DOHH2 (cell line): ENCODE measurements at regions not wholly inside any gene's neighbourhood (a gene's known extent, or its start where the extent isn't known, plus 50 kb on each side); places are given as distances from the start of the nearest gene placed in this dataset.

ENCODE experiments used
- H3F3A ChIP-seq: fragments of 200-600 bp; sonication (generic), shearing (Covaris generic); 2 replicates; pipeline ENCODE4 v1.6.0; 2016; ENCODE audit warnings: antibody characterized with exemption, mild to moderate bottlenecking; ENCODE audit not compliant: control insufficient read depth, insufficient read depth
- H3K27ac ChIP-seq: fragments of 200-600 bp; sonication (generic); 2 replicates; pipeline ENCODE4 v1.5.1; 2014; ENCODE audit warnings: low read depth, mild to moderate bottlenecking, low read length, moderate library complexity
- H3K27me3 ChIP-seq: fragments of 200-600 bp; sonication (generic); 2 replicates; pipeline ENCODE4 v1.6.1; 2014; ENCODE audit warnings: mild to moderate bottlenecking, low read length, mixed read lengths; ENCODE audit not compliant: control insufficient read depth
- H3K36me3 ChIP-seq: fragments of 200-600 bp; sonication (generic); 2 replicates; pipeline ENCODE4 v1.6.1; 2014; ENCODE audit warnings: mild to moderate bottlenecking, low read length, moderate library complexity, mixed read lengths; ENCODE audit not compliant: control insufficient read depth
- H3K4me1 ChIP-seq: fragments of 200-600 bp; sonication (generic); 2 replicates; pipeline ENCODE4 v1.6.1; 2014; ENCODE audit warnings: mild to moderate bottlenecking, low read length, mixed read lengths; ENCODE audit not compliant: control insufficient read depth
- H3K4me2 ChIP-seq: fragments of 200-600 bp; sonication (generic); 2 replicates; pipeline ENCODE4 v1.6.0; 2014; ENCODE audit warnings: mild to moderate bottlenecking, low read length, moderate library complexity
- H3K4me3 ChIP-seq: fragments of 200-600 bp; sonication (generic); 2 replicates; pipeline ENCODE4 v1.5.1; 2014; ENCODE audit warnings: mild to moderate bottlenecking, low read length, mixed read lengths
- H3K79me2 ChIP-seq: fragments of 200-600 bp; sonication (generic); 2 replicates; pipeline ENCODE4 v1.6.1; 2014; ENCODE audit warnings: mild to moderate bottlenecking, low read length, mixed read lengths; ENCODE audit not compliant: control insufficient read depth
- H3K9me2 ChIP-seq: fragments of 200-600 bp; sonication (generic); replicated peaks from 2 replicates; pipeline ENCODE4 v1.6.1; 2014; ENCODE audit warnings: mild to moderate bottlenecking, low read length, mixed read lengths; ENCODE audit not compliant: control insufficient read depth
- H3K9me3 ChIP-seq: fragments of 200-600 bp; sonication (generic); 2 replicates; pipeline ENCODE4 v1.6.1; 2014; ENCODE audit warnings: antibody characterized with exemption, low read length, mixed read lengths; ENCODE audit not compliant: control insufficient read depth, insufficient read depth
- H4K20me1 ChIP-seq: fragments of 200-600 bp; sonication (generic); 2 replicates; pipeline ENCODE4 v1.6.0; 2014; ENCODE audit warnings: low read depth, mild to moderate bottlenecking, antibody characterized with exemption, low read length, moderate library complexity; ENCODE audit not compliant: control insufficient read depth, insufficient read depth
- CTCF ChIP-seq: fragments of 200-600 bp; sonication (generic); IDR thresholded peaks from one replicate; pipeline ENCODE4 v1.5.1; 2014; ENCODE audit warnings: antibody characterized with exemption, mild to moderate bottlenecking, low read depth, low read length; ENCODE audit not compliant: poor library complexity, severe bottlenecking
- EZH2phosphoT487 ChIP-seq: fragments of 200-600 bp; sonication (generic); IDR thresholded peaks from 2 replicates; pipeline ENCODE4 v1.6.1; 2017; ENCODE audit warnings: borderline replicate concordance, mild to moderate bottlenecking, antibody characterized with exemption, low read length, moderate library complexity, mixed read lengths

GRCh38 chr6:104305206-104305605 is 554.5 kb downstream of the HACE1 start:
- no peak overlapping the region for H3K4me3 ChIP-seq
- H3K4me1 ChIP-seq, result no peaks in the 10 kb centered on the region
- no peak for TF ChIP-seq CTCF
- TF ChIP-seq EZH2phosphoT487, result no peak
- H3K9me3 ChIP-seq, result no peaks in the 10 kb centered on the region
- no peak overlapping the region for H3K27ac ChIP-seq
- H3K79me2 ChIP-seq, result no peaks in the 10 kb centered on the region
- H3K27me3 ChIP-seq, result no peaks in the 10 kb centered on the region
- H4K20me1 ChIP-seq, result no peaks in the 10 kb centered on the region
- no peak overlapping the region for H3K4me2 ChIP-seq
- no peaks in the 10 kb centered on the region for H3F3A ChIP-seq
- H3K36me3 ChIP-seq, result no peaks in the 10 kb centered on the region
- no peaks in the 10 kb centered on the region for H3K9me2 ChIP-seq

GRCh38 chr6:104301951-104302350 is 557.8 kb downstream of the HACE1 start:
- Histone ChIP-seq H3K4me1 (no peaks in the 10 kb centered on the region), H3K79me2 (no peaks in the 10 kb centered on the region), H3K27me3 (no peaks in the 10 kb centered on the region), H3K9me3 (no peaks in the 10 kb centered on the region), H3K9me2 (no peaks in the 10 kb centered on the region), H3K4me3 (no peak overlapping the region), H3K36me3 (no peaks in the 10 kb centered on the region), H3K4me2 (no peak overlapping the region), H3K27ac (no peak overlapping the region), H4K20me1 (no peaks in the 10 kb centered on the region), H3F3A (no peaks in the 10 kb centered on the region)
- no peak for TF ChIP-seq EZH2phosphoT487
- TF ChIP-seq CTCF, result no peak

GRCh38 chr6:104286641-104287040 is 573.1 kb downstream of the HACE1 start:
- no peaks in the 10 kb centered on the region for H4K20me1 ChIP-seq
- no peaks in the 10 kb centered on the region for H3K79me2 ChIP-seq
- no peak overlapping the region for H3K4me2 ChIP-seq
- no peak overlapping the region for H3K4me3 ChIP-seq
- H3K4me1 ChIP-seq, result no peaks in the 10 kb centered on the region
- no peaks in the 10 kb centered on the region for H3K9me2 ChIP-seq
- no peaks in the 10 kb centered on the region for H3K36me3 ChIP-seq
- no peaks in the 10 kb centered on the region for H3K27me3 ChIP-seq
- no peak overlapping the region for H3K27ac ChIP-seq
- TF ChIP-seq CTCF (no peak), EZH2phosphoT487 (no peak)
- H3K9me3 ChIP-seq, result no peaks in the 10 kb centered on the region
- no peaks in the 10 kb centered on the region for H3F3A ChIP-seq

- Histone ChIP-seq H3K9me3 (no peaks in the 10 kb centered on the region), H3K4me1 (no peaks in the 10 kb centered on the region), H3K4me3 (no peak overlapping the region), H3F3A (no peaks in the 10 kb centered on the region), H3K27me3 (no peaks in the 10 kb centered on the region), H3K79me2 (no peaks in the 10 kb centered on the region), H3K4me2 (no peak overlapping the region), H3K36me3 (no peaks in the 10 kb centered on the region), H4K20me1 (no peaks in the 10 kb centered on the region), H3K9me2 (no peaks in the 10 kb centered on the region), H3K27ac (no peak overlapping the region)
- TF ChIP-seq EZH2phosphoT487 (no peak), CTCF (no peak)
These were observed 574.8 kb downstream of the HACE1 start for GRCh38 chr6:104284872-104285271.
